B cell (primary cell): ENCODE measurements at regions not wholly inside any gene's neighbourhood (a gene's known extent, or its start where the extent isn't known, plus 50 kb on each side); places are given as distances from the start of the nearest gene placed in this dataset.

Experiments used
- ATAC-seq: fragments of 200-7000 bp; cut with Tn5 transposase; one replicate; pipeline ENCODE4 v1.10.0; 2021; ENCODE audit warnings: low read depth, mild to moderate bottlenecking, moderate number of reproducible peaks, moderate library complexity
- CTCF ChIA-PET: fragments of 350-600 bp; sonication (Branson Sonifier 250); formaldehyde crosslinking; loops from one replicate; lab custom pipeline; 2021; ENCODE audit warnings: antibody characterized with exemption, inconsistent platforms; lab: Charles Lee
- POLR2A ChIA-PET: fragments of 350-600 bp; sonication (Branson Sonifier 250); formaldehyde crosslinking; loops from one replicate; lab custom pipeline; 2021; ENCODE audit warnings: antibody characterized with exemption; lab: Charles Lee
- DNase-seq: peaks from one replicate; pipeline ENCODE4 v3.0.0; 2013
- H2AFZ ChIP-seq: 2 replicates; pipeline ENCODE4 v1.6.1; 2012; ENCODE audit warnings: mild to moderate bottlenecking, low read depth, low read length; ENCODE audit not compliant: insufficient read depth, poor library complexity, severe bottlenecking
- H3K27ac ChIP-seq, 2 donors: 1 replicate in 1 of 2; 2 replicates in 1 of 2; pipeline ENCODE4 v1.5.1; 2012 to 2013; ENCODE audit warnings: low read length in 2 of 2, mild to moderate bottlenecking in 2 of 2, moderate library complexity in 1 of 2
- H3K27me3 ChIP-seq, 4 experiments: fragments of 200-600 bp in 1 of 4; sonication (generic) in 1 of 4; replicated peaks in 1 of 4; 1 replicate in 2 of 4; 2 replicates in 2 of 4; pipeline versions ENCODE4 v1.6.1 to v1.7.0; 2013 to 2016; ENCODE audit warnings: low read length in 3 of 4, mild to moderate bottlenecking in 2 of 4, mixed read lengths in 1 of 4, moderate library complexity in 1 of 4; ENCODE audit not compliant: insufficient read depth in 4 of 4, control insufficient read depth in 3 of 4; ENCODE audit errors: control extremely low read depth in 1 of 4
- H3K36me3 ChIP-seq, 2 experiments: replicated peaks in 1 of 2; 1 replicate in 1 of 2; 2 replicates in 1 of 2; pipeline versions ENCODE4 v1.6.1 to v1.7.1; 2013; ENCODE audit warnings: low read length in 1 of 2; ENCODE audit not compliant: insufficient read depth in 2 of 2, control insufficient read depth in 1 of 2; ENCODE audit errors: control extremely low read depth in 1 of 2, extremely low read depth in 1 of 2
- H3K4me1 ChIP-seq, 2 donors: fragments of 200-600 bp in 1 of 2; sonication (generic) in 1 of 2; 1 replicate in 1 of 2; 2 replicates in 1 of 2; pipeline versions ENCODE4 v1.5.1 to v1.6.1; 2013 to 2017; ENCODE audit warnings: low read length in 2 of 2; ENCODE audit not compliant: control insufficient read depth in 2 of 2, insufficient read depth in 2 of 2
- H3K4me2 ChIP-seq: replicated peaks from 2 replicates; pipeline ENCODE3; 2012; ENCODE audit warnings: mild to moderate bottlenecking, low read depth, low read length; ENCODE audit not compliant: poor library complexity, severe bottlenecking
- H3K4me3 ChIP-seq, 5 experiments: fragments of 200-600 bp in 1 of 5; sonication (generic) in 1 of 5; 1 replicate in 3 of 5; 2 replicates in 2 of 5; pipeline versions ENCODE4 v1.5.1 to v1.7.0; 2011 to 2016; ENCODE audit warnings: low read length in 4 of 5, mild to moderate bottlenecking in 4 of 5, low read depth in 2 of 5, control low read depth in 1 of 5, moderate library complexity in 1 of 5; ENCODE audit not compliant: insufficient read depth in 1 of 5; ENCODE audit errors: control extremely low read depth in 1 of 5, extremely low read depth in 1 of 5
- H3K79me2 ChIP-seq: fragments of 200-600 bp; sonication (generic); one replicate; pipeline ENCODE4 v1.6.0; 2016; ENCODE audit warnings: low read length; ENCODE audit not compliant: control insufficient read depth, insufficient read depth
- H3K9ac ChIP-seq: fragments of 200-600 bp; sonication (generic); 2 replicates; pipeline ENCODE4 v1.6.1; 2017; ENCODE audit warnings: mild to moderate bottlenecking, low read length, moderate library complexity
- H3K9me3 ChIP-seq, 3 donors: one replicate each; pipeline versions ENCODE4 v1.6.1 to v1.7.1; 2013; ENCODE audit warnings: low read length in 2 of 3; ENCODE audit not compliant: control insufficient read depth in 2 of 3, insufficient read depth in 1 of 3; ENCODE audit errors: control extremely low read depth in 1 of 3
- H4K20me1 ChIP-seq: 2 replicates; pipeline ENCODE4 v1.6.0; 2012; ENCODE audit warnings: mild to moderate bottlenecking, low read length; ENCODE audit not compliant: insufficient read depth, control insufficient read depth, poor library complexity, severe bottlenecking
- H3K27ac Mint-ChIP-seq: one replicate; pipeline ENCODE4 v1.8.0; 2021; ENCODE audit warnings: mixed read lengths
- H3K27me3 Mint-ChIP-seq: one replicate; pipeline ENCODE4 v1.8.0; 2021; ENCODE audit warnings: mixed read lengths
- H3K4me1 Mint-ChIP-seq: one replicate; pipeline ENCODE4 v1.8.0; 2021; ENCODE audit warnings: mixed read lengths
- H3K4me3 Mint-ChIP-seq: one replicate; pipeline ENCODE4 v1.8.0; 2021; ENCODE audit warnings: mixed read lengths
- H3K9me3 Mint-ChIP-seq: one replicate; pipeline ENCODE4 v1.8.0; 2022; ENCODE audit warnings: mixed read lengths; ENCODE audit not compliant: insufficient read depth
- CTCF ChIP-seq: fragments of 200-600 bp; IDR thresholded peaks from one replicate; pipeline ENCODE4 v1.8.0; 2022; ENCODE audit warnings: antibody characterized with exemption, mild to moderate bottlenecking
- EZH2 ChIP-seq: IDR thresholded peaks from 2 replicates; pipeline ENCODE4 v1.6.1; 2012; ENCODE audit warnings: borderline replicate concordance, low read depth, mild to moderate bottlenecking, moderate library complexity, low read length; ENCODE audit not compliant: insufficient read depth, poor library complexity, severe bottlenecking
- WGBS: methylation state at CpG from one replicate; pipeline ENCODE4 v1.1.5; 2013; ENCODE audit warnings: missing lambda C conversion rate; ENCODE audit not compliant: insufficient coverage; 5-methylcytosine and 5-hydroxymethylcytosine counted together
- intact Hi-C: fragments of 100-400 bp; cut with micrococcal nuclease; formaldehyde crosslinking; loops from one replicate; pipeline ENCODE4 v1.10.0; 2022

DNA sequence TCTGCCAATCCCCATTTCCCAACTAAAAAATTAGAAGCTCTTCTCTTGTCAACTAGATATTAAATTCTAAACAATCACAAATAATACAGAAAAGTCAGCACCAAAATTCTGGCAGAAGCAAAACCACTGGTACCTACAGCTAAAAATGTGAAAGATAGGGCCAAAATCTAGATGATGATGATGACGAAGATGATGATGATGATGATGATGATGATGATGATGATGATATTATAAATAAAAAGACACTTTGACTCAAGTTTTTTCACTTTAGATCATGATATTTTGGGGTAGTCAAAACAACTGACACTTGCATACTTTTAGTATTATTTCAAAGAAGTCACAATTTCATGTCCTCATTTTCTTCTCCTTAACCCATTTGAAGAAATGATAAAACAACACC, 470.1 kb upstream of the NR2F2 start:
- intact Hi-C loops, result no loop called here
- no peak overlapping the region for H3K4me3 ChIP-seq
- H3K4me1 ChIP-seq, result no peaks in the 10 kb centered on the region
- H4K20me1 ChIP-seq, result no peaks in the 10 kb centered on the region
- no peak for DNase-seq
- no peaks in the 10 kb centered on the region for H3K9me3 ChIP-seq
- no peak overlapping the region for H3K27ac ChIP-seq
- Mint-ChIP-seq H3K27ac (no peak overlapping the region), H3K27me3 (no peaks in the 10 kb centered on the region), H3K4me3 (no peak overlapping the region), H3K9me3 (peaks cover 2% of the 10 kb centered on the region), H3K4me1 (no peaks in the 10 kb centered on the region)
- no CpG with 5 or more reads among the region's 1 CpG for WGBS
- no peak overlapping the region for H3K9ac ChIP-seq
- H2AFZ ChIP-seq, result no peak overlapping the region
- no peak for ATAC-seq
- no peaks in the 10 kb centered on the region for H3K79me2 ChIP-seq
- TF ChIP-seq CTCF, result no peak
- no peak for TF ChIP-seq EZH2
- H3K4me2 ChIP-seq, result no peak overlapping the region
- H3K27me3 ChIP-seq, result no peaks in the 10 kb centered on the region
- ChIA-PET POLR2A (no interaction called here), CTCF (no interaction called here)
- H3K36me3 ChIP-seq, result no peaks in the 10 kb centered on the region

- ChIA-PET POLR2A (no interaction called here), CTCF (no interaction called here)
- no peaks in the 10 kb centered on the region for H3K4me1 ChIP-seq
- H3K9ac ChIP-seq, result no peak overlapping the region
- H3K27me3 ChIP-seq, result no peaks in the 10 kb centered on the region
- Mint-ChIP-seq H3K9me3 (no peaks in the 10 kb centered on the region), H3K27me3 (no peaks in the 10 kb centered on the region), H3K27ac (no peak overlapping the region), H3K4me3 (no peak overlapping the region), H3K4me1 (no peaks in the 10 kb centered on the region)
- H3K4me3 ChIP-seq, result no peak overlapping the region
- DNase-seq (no peak), ATAC-seq (no peak)
- WGBS, result 68% methylated on average over 3 of the region's 3 CpGs
- H3K79me2 ChIP-seq, result no peaks in the 10 kb centered on the region
- H3K4me2 ChIP-seq, result no peak overlapping the region
- no peak overlapping the region for H2AFZ ChIP-seq
- H3K27ac ChIP-seq, result no peak overlapping the region
- TF ChIP-seq EZH2, result no peak
- TF ChIP-seq CTCF, result no peak
- H4K20me1 ChIP-seq, result no peaks in the 10 kb centered on the region
- no peaks in the 10 kb centered on the region for H3K9me3 ChIP-seq
- intact Hi-C loops, result no loop called here
- H3K36me3 ChIP-seq, result no peaks in the 10 kb centered on the region
These were observed 466.0 kb upstream of the NR2F2 start for GRCh38 chr15:95864467-95864886.
